WERI-Rb-1 (cell line): ENCODE measurements at regions not wholly inside any gene's neighbourhood (a gene's known extent, or its start where the extent isn't known, plus 50 kb on each side); places are given as distances from the start of the nearest gene placed in this dataset.

Experiments
- DNase-seq: peaks from one replicate; pipeline ENCODE4 v3.0.0-alpha.2; 2020
- H3K27ac ChIP-seq: fragments of 250-450 bp; sonication (Bioruptor Pico); 2 replicates; pipeline ENCODE4 v1.5.1; 2020; ENCODE audit warnings: mild to moderate bottlenecking, moderate library complexity
- H3K27me3 ChIP-seq: fragments of 250-450 bp; sonication (Bioruptor Pico); 2 replicates; pipeline ENCODE4 v1.5.1; 2021; ENCODE audit warnings: mild to moderate bottlenecking, low read depth, moderate library complexity; ENCODE audit not compliant: insufficient read depth, severe bottlenecking
- H3K36me3 ChIP-seq: fragments of 250-450 bp; sonication (Bioruptor Pico); 2 replicates; pipeline ENCODE4 v1.5.1; 2020; ENCODE audit warnings: mild to moderate bottlenecking, moderate library complexity
- H3K4me3 ChIP-seq: 2 replicates; pipeline ENCODE4 v1.5.1; 2011; ENCODE audit warnings: low read depth, mild to moderate bottlenecking, control low read depth, low read length
- H3K9me3 ChIP-seq: fragments of 250-450 bp; sonication (Bioruptor Pico); 2 replicates; pipeline ENCODE4 v1.5.1; 2021; ENCODE audit warnings: mild to moderate bottlenecking, moderate library complexity; ENCODE audit not compliant: severe bottlenecking
- CTCF ChIP-seq: IDR thresholded peaks from 2 replicates; pipeline ENCODE4 v1.5.1; 2011; ENCODE audit warnings: low read depth, mild to moderate bottlenecking, control low read depth, inconsistent platforms, low read length

GRCh38 chr5:83889971-83890745 is 169.5 kb upstream of the HAPLN1 start:
- no peak for DNase-seq

DNA sequence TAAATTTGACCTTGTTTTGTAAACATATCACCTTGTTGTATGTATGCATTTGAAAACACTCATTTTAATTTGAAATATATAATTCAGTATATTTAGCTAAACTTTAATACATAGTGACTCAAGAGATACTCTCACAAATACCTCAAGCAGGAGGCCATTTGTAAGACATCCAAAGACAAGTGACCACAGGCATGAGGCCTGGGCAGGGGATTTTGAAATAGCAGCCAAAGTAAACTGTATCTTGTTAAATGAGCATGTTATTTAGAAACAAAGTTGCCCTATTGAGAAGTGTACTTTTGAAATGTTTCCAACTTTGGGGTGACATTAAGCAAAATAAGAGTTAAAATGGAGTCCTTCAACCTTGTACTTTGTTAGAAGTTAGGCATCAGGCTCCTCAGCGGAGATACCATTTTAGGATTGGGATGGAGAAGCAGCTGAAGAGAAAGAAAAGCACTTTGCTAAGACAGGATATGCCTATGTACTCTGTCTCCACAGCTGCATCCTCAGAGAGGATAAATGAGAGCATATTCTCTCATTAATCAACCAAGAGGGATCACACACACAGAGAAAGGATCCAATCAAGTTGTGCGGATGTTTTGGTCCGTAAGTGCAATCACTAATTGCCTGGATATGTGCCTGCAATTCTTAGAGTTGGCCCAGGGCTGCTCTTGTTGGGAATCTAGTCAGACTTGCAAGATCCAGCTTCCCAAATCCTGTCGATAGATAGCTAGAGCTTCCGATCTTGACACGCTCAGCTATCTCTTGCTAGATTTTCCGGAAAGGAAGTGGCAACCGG is 157.5 kb upstream of the HAPLN1 start:
- H3K4me3 ChIP-seq, result no peak overlapping the region
- no peaks in the 10 kb centered on the region for H3K9me3 ChIP-seq
- no peak for DNase-seq
- H3K27ac ChIP-seq, result no peak overlapping the region
- no peaks in the 10 kb centered on the region for H3K36me3 ChIP-seq
- no peaks in the 10 kb centered on the region for H3K27me3 ChIP-seq
- no peak for TF ChIP-seq CTCF

More at GRCh38 chr5:83889971-83890745, 169.5 kb upstream of the HAPLN1 start:
- no peaks in the 10 kb centered on the region for H3K27me3 ChIP-seq
- no peak for TF ChIP-seq CTCF
- no peak overlapping the region for H3K4me3 ChIP-seq
- H3K36me3 ChIP-seq, result no peaks in the 10 kb centered on the region
- H3K27ac ChIP-seq, result no peak overlapping the region
- no peaks in the 10 kb centered on the region for H3K9me3 ChIP-seq

DNA sequence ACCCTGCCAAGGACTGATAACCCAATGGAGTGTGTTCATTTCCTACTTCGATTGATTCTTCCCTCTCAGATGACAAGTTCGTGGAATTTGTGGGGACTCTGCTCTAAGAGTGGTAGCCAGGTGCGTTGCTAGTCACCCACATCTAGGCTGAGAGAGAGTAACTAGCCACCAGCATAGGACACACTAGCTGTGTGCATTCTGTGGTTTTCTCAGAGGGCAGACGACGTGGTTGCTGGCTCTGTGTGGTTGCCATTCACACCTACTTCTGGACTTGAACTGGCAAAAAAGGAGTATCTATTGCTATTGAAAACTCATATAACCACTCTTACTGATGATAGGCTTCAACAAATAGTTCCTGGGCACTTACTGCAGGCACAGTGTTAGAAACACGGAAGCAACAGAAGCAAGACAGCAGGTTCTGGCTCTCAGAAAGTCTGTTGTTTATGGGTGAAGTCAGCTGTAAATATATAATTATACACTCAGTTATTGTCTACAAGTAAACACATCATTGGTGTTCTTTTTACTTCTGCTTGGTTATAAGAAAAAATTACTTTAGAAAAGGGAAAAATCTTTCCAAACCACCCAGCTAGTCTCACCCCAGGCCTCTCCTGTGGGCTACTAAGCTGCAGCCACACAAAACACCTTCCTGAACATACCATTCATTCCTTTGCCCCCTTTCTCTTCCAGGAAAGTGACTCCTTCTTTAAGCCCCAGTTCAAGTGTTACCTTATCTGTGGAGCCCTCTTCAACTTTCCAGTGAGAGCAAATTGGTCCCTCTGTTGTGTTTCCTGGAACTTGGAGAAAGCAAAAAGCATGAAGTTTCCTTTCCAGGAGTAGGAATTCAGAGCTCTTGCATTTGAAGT is 151.1 kb upstream of the HAPLN1 start:
- no peaks in the 10 kb centered on the region for H3K36me3 ChIP-seq
- H3K27ac ChIP-seq, result no peak overlapping the region
- DNase-seq, result no peak
- no peak for TF ChIP-seq CTCF
- H3K4me3 ChIP-seq, result no peak overlapping the region
- no peaks in the 10 kb centered on the region for H3K27me3 ChIP-seq
- H3K9me3 ChIP-seq, result no peaks in the 10 kb centered on the region

GRCh38 chr5:83866181-83866580 is 145.5 kb upstream of the HAPLN1 start:
- Histone ChIP-seq H3K27me3 (no peaks in the 10 kb centered on the region), H3K9me3 (no peaks in the 10 kb centered on the region), H3K27ac (no peak overlapping the region), H3K4me3 (no peak overlapping the region), H3K36me3 (no peaks in the 10 kb centered on the region)
- TF ChIP-seq CTCF, result no peak
- DNase-seq, result no peak

GRCh38 chr5:83865579-83865978 is 144.9 kb upstream of the HAPLN1 start:
- DNase-seq, result no peak
- no peak overlapping the region for H3K4me3 ChIP-seq
- H3K27me3 ChIP-seq, result no peaks in the 10 kb centered on the region
- H3K27ac ChIP-seq, result no peak overlapping the region
- H3K9me3 ChIP-seq, result no peaks in the 10 kb centered on the region
- H3K36me3 ChIP-seq, result no peaks in the 10 kb centered on the region
- no peak for TF ChIP-seq CTCF
